Progenitor cell of endocrine pancreas (in vitro differentiated cells): ENCODE measurements at regions not wholly inside any gene's neighbourhood (a gene's known extent, or its start where the extent isn't known, plus 50 kb on each side); places are given as distances from the start of the nearest gene placed in this dataset.

Experiments
- DNase-seq: peaks from one replicate; pipeline ENCODE4 v3.0.0; 2021; ENCODE audit warnings: low spot score; ENCODE audit not compliant: unreplicated experiment
- H3K27ac Mint-ChIP-seq: 2 replicates; pipeline ENCODE4 v1.8.0; 2021; ENCODE audit warnings: mild to moderate bottlenecking, moderate library complexity, mixed read lengths
- H3K27me3 Mint-ChIP-seq: 2 replicates; pipeline ENCODE4 v1.8.0; 2021; ENCODE audit warnings: mixed read lengths
- H3K36me3 Mint-ChIP-seq: 2 replicates; pipeline ENCODE4 v1.8.0; 2022; ENCODE audit warnings: mixed read lengths; ENCODE audit not compliant: insufficient read depth
- H3K4me1 Mint-ChIP-seq: 2 replicates; pipeline ENCODE4 v1.8.0; 2021; ENCODE audit warnings: low read depth, mixed read lengths
- H3K4me3 Mint-ChIP-seq: 2 replicates; pipeline ENCODE4 v1.8.0; 2021; ENCODE audit warnings: low read depth, mild to moderate bottlenecking, moderate library complexity, mixed read lengths
- H3K9me3 Mint-ChIP-seq: 2 replicates; pipeline ENCODE4 v1.8.0; 2021; ENCODE audit warnings: low read depth, mixed read lengths
- CTCF ChIP-seq: fragments of 200-600 bp; sonication (generic); IDR thresholded peaks from one replicate; pipeline ENCODE4 v1.5.0; 2021; ENCODE audit warnings: antibody characterized with exemption, mild to moderate bottlenecking; ENCODE audit not compliant: unreplicated experiment

GRCh38 chr7:16026253-16027020, 340.0 kb upstream of the MEOX2 start:
- H3K27me3 Mint-ChIP-seq = no peaks in the 10 kb centered on the region
- TF ChIP-seq CTCF = no peak
- H3K4me3 Mint-ChIP-seq = no peak overlapping the region
- H3K36me3 Mint-ChIP-seq = no peaks in the 10 kb centered on the region
- no peak for DNase-seq
- H3K9me3 Mint-ChIP-seq = no peaks in the 10 kb centered on the region
- H3K4me1 Mint-ChIP-seq = no peaks in the 10 kb centered on the region
- no peak overlapping the region for H3K27ac Mint-ChIP-seq

GRCh38 chr7:16025696-16026095, 339.2 kb upstream of the MEOX2 start:
- Mint-ChIP-seq H3K4me1 (no peaks in the 10 kb centered on the region), H3K9me3 (no peaks in the 10 kb centered on the region), H3K27ac (no peak overlapping the region), H3K27me3 (no peaks in the 10 kb centered on the region), H3K4me3 (no peak overlapping the region), H3K36me3 (no peaks in the 10 kb centered on the region)
- TF ChIP-seq CTCF = no peak
- no peak for DNase-seq

- no peak for TF ChIP-seq CTCF
- Mint-ChIP-seq H3K4me3 (no peak overlapping the region), H3K36me3 (no peaks in the 10 kb centered on the region), H3K9me3 (no peaks in the 10 kb centered on the region), H3K27ac (no peak overlapping the region), H3K27me3 (no peaks in the 10 kb centered on the region), H3K4me1 (no peaks in the 10 kb centered on the region)
- DNase-seq = no peak
These were observed 337.0 kb upstream of the MEOX2 start for GRCh38 chr7:16023503-16023902.

- H3K4me3 Mint-ChIP-seq = no peak overlapping the region
- TF ChIP-seq CTCF = no peak
- no peaks in the 10 kb centered on the region for H3K36me3 Mint-ChIP-seq
- no peaks in the 10 kb centered on the region for H3K9me3 Mint-ChIP-seq
- no peaks in the 10 kb centered on the region for H3K27me3 Mint-ChIP-seq
- DNase-seq = no peak
- no peaks in the 10 kb centered on the region for H3K4me1 Mint-ChIP-seq
- H3K27ac Mint-ChIP-seq = no peak overlapping the region
These were observed 336.6 kb upstream of the MEOX2 start for GRCh38 chr7:16023046-16023445.

GRCh38 chr7:16021851-16022250, 335.4 kb upstream of the MEOX2 start:
- H3K4me1 Mint-ChIP-seq = no peaks in the 10 kb centered on the region
- DNase-seq = no peak
- TF ChIP-seq CTCF = no peak
- no peaks in the 10 kb centered on the region for H3K27me3 Mint-ChIP-seq
- H3K27ac Mint-ChIP-seq = no peak overlapping the region
- H3K4me3 Mint-ChIP-seq = no peak overlapping the region
- no peaks in the 10 kb centered on the region for H3K36me3 Mint-ChIP-seq
- no peaks in the 10 kb centered on the region for H3K9me3 Mint-ChIP-seq
